SW 1271 (cell line): ENCODE measurements at regions not wholly inside any gene's neighbourhood (a gene's known extent, or its start where the extent isn't known, plus 50 kb on each side); places are given as distances from the start of the nearest gene placed in this dataset.
A peak's percentile ranks its signal among the peaks of the same experiment; 100 is the strongest.

Experiments used
- DNase-seq, 2 experiments: peaks; one replicate each; lab custom pipeline; 2025; lab: John Stamatoyannopoulos, UW

- no peak for DNase-seq
Measured at GRCh38 chr4:54495091-54495490, 162.7 kb upstream of the KIT start.

- DNase-seq = no peak
Measured at GRCh38 chr4:54495641-54496040, 162.1 kb upstream of the KIT start.

- DNase-seq = no peak
Measured at GRCh38 chr4:54496412-54496811, 161.3 kb upstream of the KIT start.

- no peak for DNase-seq
Measured at GRCh38 chr4:54497947-54498346, 159.8 kb upstream of the KIT start.

DNA sequence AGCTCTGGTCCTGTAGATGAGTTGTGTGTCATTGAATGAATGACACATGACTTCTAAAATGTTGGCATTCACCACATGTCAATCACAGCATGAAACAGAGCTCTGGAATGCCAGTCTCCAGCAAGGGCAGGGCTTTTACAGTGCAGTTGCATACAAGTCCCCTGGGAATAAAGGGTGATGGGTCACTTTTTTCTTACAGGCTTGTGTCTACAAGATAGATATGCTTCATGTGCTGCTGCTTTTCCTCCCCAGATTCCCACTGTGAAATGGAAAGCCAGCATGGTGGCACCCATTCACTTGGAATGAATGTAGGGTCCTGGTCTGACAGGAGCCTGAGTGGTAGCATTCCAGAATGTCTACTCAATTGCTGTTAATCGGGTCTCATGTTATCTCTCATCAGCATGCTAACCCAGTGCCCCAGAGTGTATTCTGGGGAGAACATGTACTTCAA is 159.1 kb upstream of the KIT start:
- peak; percentile 1 to 17 for DNase-seq

- DNase-seq = peak in 1 of 2 experiments; percentile 1
Measured at GRCh38 chr4:54499308-54500074, 158.3 kb upstream of the KIT start.

DNA sequence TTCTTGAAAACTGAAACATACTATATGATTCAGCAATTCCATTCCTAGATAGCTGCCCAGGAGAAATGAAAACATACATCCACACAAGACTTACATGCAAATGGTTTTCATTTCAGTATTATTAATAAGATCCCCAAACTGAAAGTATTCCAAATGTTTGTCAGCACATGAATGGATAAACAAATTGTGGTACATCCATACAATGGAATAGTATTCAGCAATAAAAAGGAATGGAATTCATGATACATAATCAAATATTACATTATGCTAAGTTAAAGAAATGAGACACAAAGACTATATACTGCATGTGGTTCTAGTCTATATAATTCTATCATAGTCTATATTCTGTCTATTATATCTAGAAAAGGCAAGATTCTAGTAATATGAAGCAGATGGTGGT is 152.4 kb upstream of the KIT start:
- DNase-seq = no peak

DNA sequence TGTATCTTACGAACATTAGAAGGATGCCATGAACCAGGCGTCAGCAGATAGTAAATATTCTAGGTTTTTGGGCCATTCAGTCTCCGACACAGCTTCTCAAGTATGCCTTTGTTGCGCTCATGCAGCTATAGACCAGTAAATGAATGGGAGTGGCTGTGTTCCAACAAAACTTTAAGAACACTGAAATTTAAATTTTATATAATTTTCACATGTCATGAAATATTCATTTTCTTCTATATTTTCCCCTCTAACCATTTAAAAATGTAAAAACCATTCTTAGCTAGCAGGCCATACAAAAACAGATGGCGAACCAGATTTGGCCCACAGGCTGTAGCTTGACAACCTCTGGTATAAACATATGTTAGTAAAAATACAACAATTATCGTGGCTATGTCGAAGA is 151.8 kb upstream of the KIT start:
- no peak for DNase-seq

DNA sequence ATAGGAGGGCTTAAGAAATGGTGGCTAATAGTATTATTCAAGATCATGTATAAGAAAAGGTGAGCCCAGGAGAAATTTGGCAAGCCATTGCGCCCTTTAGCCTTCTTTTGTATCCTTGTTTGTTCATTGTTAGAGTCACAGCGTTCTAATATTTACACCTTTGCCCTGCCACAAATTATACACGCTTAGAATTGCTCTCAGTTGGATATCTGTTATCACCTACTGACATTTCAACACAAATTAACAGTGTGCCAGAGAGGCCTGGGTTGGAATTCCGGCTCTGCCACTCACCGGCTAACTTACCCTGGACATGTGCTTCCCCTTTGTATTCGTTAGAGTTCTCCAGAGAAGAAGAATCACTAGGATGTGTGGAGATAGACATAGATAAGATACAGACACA is 148.7 kb upstream of the KIT start:
- DNase-seq = no peak

DNA sequence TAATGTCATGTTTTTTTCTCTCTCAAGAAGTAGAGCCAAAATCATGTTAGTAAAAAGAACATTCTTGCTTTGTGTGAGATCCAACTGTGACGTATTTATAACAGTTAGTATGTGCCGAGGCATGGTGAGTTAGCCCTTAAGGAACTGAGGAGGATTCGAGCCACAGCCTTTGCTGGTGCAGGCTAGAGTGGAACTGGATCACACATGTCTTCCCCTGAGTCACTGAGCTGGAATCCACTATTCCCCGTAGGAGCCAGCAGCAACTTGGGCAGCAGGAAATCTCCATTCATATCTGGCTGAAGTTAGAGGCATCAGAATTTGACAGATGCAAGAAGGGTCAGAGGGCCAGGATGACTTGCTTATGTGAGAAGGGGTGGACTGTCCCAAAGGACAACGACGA is 144.6 kb upstream of the KIT start:
- DNase-seq = peak; percentile 2 to 4

DNA sequence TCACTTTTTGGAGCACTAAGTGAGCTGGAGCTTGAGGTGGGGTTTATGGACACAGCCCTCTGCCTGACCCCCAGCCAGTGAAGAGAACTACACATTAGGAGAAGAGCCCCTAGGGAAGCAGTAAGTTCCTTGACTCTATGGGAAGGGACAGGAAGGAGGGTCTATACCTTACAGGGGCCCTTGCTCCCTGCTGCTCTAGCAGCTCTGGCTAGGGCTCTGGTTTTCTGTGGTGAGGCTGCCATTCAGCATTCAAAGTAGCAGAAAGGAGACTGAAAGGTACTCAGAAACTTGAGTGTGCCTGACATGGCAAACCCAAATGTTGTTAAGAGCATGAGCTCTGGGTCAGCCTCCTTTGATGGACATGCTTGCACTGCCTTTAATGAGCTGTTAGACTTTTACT is 144.0 kb upstream of the KIT start:
- DNase-seq = no peak

DNA sequence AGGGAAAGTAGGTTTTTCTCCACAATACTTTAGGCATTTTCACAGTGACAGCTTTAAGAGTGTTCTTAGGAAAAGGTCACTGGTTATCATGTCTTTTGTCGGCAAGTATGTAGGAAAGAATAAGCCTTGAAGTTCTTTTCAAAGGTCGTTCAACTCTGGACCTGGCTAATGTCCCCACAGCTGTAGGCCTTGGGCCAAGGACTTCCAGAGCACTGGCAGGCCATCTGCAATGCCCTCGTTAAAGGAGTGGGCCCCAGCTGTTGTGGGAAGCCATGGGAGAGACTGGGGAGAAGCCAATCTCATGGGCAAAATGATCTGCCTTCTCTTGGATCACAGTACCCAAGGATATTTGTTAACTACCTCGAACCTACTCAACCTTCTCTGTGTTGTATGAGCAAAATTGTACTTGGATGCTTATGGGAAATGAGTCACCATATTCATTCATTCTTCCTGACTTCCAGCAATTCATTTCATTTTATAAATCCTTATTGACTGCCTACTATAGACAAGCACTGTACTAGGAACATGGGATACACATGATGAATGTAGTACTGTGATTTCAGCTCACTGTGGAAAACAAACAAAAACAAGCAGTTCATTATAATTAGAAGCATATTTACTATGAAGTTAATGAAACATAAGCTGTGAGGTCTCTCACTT is 141.1 kb upstream of the KIT start:
- no peak for DNase-seq

GRCh38 chr4:54517781-54518444 is 139.8 kb upstream of the KIT start:
- no peak for DNase-seq

DNA sequence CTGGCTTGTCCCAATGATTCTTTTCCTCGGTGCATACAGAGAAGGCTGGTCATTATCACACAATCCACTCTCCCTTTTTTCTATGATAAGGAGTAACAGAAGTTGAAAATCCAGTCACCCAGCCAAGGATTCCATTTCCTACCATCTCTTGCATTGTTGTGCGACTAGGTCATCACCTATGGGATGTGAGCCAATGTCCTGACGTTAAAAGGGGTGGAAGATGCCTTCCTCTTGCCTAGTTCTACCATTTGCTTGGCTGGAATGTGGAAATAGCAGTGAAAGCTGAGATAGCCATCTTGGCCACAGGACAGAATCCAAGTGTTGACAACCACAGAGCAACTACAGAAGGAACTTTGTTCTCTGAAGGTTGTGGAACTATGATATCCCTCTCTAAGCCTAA is 132.2 kb upstream of the KIT start:
- no peak for DNase-seq

- DNase-seq = no peak
Measured at GRCh38 chr4:54526560-54526959, 131.2 kb upstream of the KIT start.

GRCh38 chr4:54527532-54527931 is 130.2 kb upstream of the KIT start:
- no peak for DNase-seq

GRCh38 chr4:54539500-54540029 is 118.2 kb upstream of the KIT start:
- DNase-seq = peak in 1 of 2 experiments; percentile 3

DNA sequence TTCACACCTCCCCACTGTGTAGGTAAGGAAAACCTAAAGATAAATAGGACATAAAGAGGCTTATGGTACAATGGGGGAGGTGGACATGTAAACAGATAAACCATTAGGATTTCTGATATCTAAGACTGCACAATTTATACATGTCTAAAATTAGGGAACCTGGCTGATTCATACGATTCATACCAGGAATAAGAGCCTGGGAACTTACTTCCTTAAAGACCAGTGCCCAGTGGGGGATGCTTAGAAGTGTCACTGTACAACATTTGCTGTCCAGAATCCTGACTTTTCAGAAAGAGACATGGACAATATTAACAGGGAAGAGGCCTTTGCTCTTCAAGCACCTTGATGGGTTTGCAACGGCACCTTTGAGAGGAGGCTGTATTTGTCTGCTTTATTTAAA is 116.8 kb upstream of the KIT start:
- no peak for DNase-seq

DNA sequence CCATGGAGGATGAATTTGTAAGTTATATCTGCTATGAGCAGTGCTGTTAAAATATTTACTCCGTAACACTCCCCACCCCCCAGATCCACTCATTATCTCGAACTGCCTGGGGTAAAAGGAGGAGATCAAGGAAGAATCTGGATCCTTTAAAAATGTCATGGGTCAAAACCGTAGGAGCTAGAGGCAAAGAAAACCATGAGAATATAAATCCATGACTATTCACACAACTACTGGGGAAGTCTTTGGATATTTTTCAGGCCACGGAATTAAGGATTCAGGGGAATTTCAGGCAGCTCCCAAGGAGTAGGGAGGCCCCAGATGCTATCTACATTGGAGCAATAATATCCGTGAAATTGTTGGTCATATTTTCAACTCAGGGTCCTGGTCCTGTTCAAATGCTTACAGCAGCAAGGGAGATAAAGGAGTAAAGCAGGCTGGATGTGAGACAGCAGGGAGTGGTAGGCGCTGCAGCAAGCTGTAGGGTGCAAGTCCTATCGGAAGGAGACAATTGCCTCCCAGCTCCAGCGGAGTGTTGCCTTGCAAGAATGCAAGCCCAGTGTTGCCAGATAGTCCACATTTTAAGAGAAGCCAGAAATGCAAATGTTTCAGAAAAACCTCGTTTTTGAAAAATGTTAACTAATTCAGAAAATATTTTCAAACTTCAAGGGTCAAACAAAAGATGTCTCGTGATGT is 116.2 kb upstream of the KIT start:
- DNase-seq = no peak

DNA sequence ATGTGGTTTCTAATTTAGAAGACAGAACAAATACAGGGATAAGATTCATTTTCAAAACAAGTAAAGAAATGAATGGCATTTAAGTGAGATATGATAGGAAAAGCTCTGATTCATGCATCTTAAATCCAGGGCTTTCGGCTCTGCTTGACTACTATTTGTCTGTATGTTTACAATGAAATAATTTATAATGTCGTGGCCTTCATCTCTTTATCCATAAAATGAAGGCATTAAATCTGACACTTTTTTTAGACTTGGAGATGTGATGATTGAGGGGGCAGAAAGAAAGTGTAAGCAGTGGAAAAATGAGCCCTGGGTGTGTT is 115.7 kb upstream of the KIT start:
- DNase-seq = no peak

- DNase-seq = no peak
Measured at GRCh38 chr4:54542540-54543041, 115.2 kb upstream of the KIT start.

DNA sequence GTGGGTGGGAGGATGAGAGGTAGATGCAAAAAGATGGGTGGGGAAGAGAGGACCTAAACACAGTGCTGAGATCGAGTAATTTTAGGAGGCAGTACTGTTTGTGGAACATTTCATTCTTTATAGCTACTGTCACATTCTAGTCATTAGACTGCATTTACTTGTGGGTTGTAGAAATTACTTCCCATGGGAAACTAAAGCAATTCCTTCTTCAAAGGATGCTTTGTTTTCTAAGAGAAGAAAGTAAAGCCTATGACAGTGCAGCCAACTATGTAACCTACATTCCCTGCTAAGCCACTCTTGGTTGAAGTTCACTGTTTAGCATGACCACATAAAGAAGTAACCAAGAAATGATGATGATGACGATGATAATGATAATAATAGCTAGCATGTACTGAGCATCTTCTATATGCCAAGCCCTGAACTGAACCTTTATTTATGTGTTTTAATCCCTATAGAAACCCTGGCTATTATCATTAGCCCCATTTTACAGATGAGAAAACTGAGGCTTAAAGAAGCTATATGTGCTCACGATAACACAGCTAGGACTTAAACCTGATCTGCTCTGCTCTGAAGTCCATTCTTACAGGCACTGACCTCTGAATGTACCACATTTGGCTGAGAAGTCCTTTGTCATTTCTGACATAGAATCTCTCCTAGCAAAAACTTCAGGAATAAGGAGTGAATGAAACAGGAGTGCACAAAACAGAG is 114.5 kb upstream of the KIT start:
- DNase-seq = no peak
